Activated CD8-positive, alpha-beta memory T cell treated with anti-CD3 and anti-CD28 coated beads, Interleukin-2, amount 50 U/mL, for 24 hours (primary cell): ENCODE measurements at regions not wholly inside any gene's neighbourhood (a gene's known extent, or its start where the extent isn't known, plus 50 kb on each side); places are given as distances from the start of the nearest gene placed in this dataset.
"Not testable (repeated sequence)": the region's sequence is repeated elsewhere in the genome, so short reads cannot be mapped to it uniquely, and the experiment has no call there.

ENCODE experiments used
- DNase-seq: peaks from one replicate; pipeline ENCODE4 v3.0.0-alpha.2; 2020; ENCODE audit errors: extremely low read depth

- DNase-seq, result not testable (repeated sequence)
Measured at GRCh38 chr15:88965097-88965496, 51.9 kb upstream of the MFGE8 start.

GRCh38 chr15:88970232-88970631 is 57.1 kb upstream of the MFGE8 start:
- DNase-seq, result no peak

GRCh38 chr15:88974392-88974791 is 61.2 kb upstream of the MFGE8 start:
- DNase-seq, result no peak

GRCh38 chr15:88975891-88976290 is 62.7 kb upstream of the MFGE8 start:
- DNase-seq, result no peak

- DNase-seq, result no peak
Measured at GRCh38 chr15:88976656-88977055, 63.5 kb upstream of the MFGE8 start.

GRCh38 chr15:88979674-88980073 is 66.5 kb upstream of the MFGE8 start:
- DNase-seq, result no peak

GRCh38 chr15:88980498-88980897 is 67.3 kb upstream of the MFGE8 start:
- no peak for DNase-seq

- no peak for DNase-seq
Measured at GRCh38 chr15:88981244-88982215, 68.4 kb upstream of the MFGE8 start.

GRCh38 chr15:88982304-88982945 is 69.2 kb upstream of the MFGE8 start:
- DNase-seq, result no peak

GRCh38 chr15:88982946-88983342 is 69.8 kb upstream of the MFGE8 start:
- DNase-seq, result no peak

GRCh38 chr15:88983861-88984429 is 70.8 kb upstream of the MFGE8 start:
- no peak for DNase-seq

- DNase-seq, result no peak
Measured at GRCh38 chr15:88985547-88986393, 72.6 kb upstream of the MFGE8 start.

GRCh38 chr15:88986949-88987590 is 73.9 kb upstream of the MFGE8 start:
- DNase-seq, result no peak

- no peak for DNase-seq
Measured at GRCh38 chr15:88987591-88987933, 74.4 kb upstream of the MFGE8 start.

GRCh38 chr15:88987934-88988671 is 74.9 kb upstream of the MFGE8 start:
- no peak for DNase-seq

GRCh38 chr15:88989578-88989977 is 76.4 kb upstream of the MFGE8 start:
- DNase-seq, result no peak

- no peak for DNase-seq
Measured at GRCh38 chr15:88990185-88990679, 77.1 kb upstream of the MFGE8 start.

GRCh38 chr15:88992216-88992615 is 79.0 kb upstream of the MFGE8 start:
- DNase-seq, result no peak

- DNase-seq, result no peak
Measured at GRCh38 chr15:88992912-88993376, 79.8 kb upstream of the MFGE8 start.

- DNase-seq, result no peak
Measured at GRCh38 chr15:88993662-88994061, 80.5 kb upstream of the MFGE8 start.
